Endothelial cell of umbilical vein (primary cell): ENCODE measurements at regions not wholly inside any gene's neighbourhood (a gene's known extent, or its start where the extent isn't known, plus 50 kb on each side); places are given as distances from the start of the nearest gene placed in this dataset.

Experiments used
- BruUV-seq: library from RNA; stranded (reverse); fragments of 400-500 nt; replicated peaks from 2 replicates; lab custom pipeline; 2021; lab: Mats Ljungman, UMichigan
- CTCF ChIA-PET: fragments of 300-600, 350-600 bp; sonication (Branson Sonifier 250); formaldehyde crosslinking; loops from one replicate; lab custom pipeline; 2021; ENCODE audit warnings: antibody characterized with exemption, inconsistent platforms; lab: Charles Lee
- POLR2A ChIA-PET: fragments of 300-600, 350-600 bp; sonication (Branson Sonifier 250); formaldehyde crosslinking; loops from one replicate; lab custom pipeline; 2021; ENCODE audit warnings: antibody characterized with exemption, inconsistent platforms; lab: Charles Lee
- DNase-seq: peaks from one replicate; pipeline ENCODE4 v3.0.0-alpha.2; 2011; ENCODE audit warnings: low read depth, low spot score
- FAIRE-seq: peaks from 2 replicates; lab custom pipeline; 2011; peaks lifted over from hg19 to GRCh38; lab: Jason Lieb, UNC
- H2AFZ ChIP-seq: 2 replicates; pipeline ENCODE4 v1.6.0; 2012; ENCODE audit warnings: low read depth, low read length, control low read depth, inconsistent platforms
- H3K27ac ChIP-seq: 2 replicates; pipeline ENCODE4 v1.5.1; 2011; ENCODE audit warnings: low read depth, mild to moderate bottlenecking, control low read depth, low read length, moderate library complexity; ENCODE audit not compliant: insufficient read depth
- H3K27me3 ChIP-seq, 2 experiments: 2 replicates each; pipeline versions ENCODE4 v1.6.0 to v1.6.1; 2011; ENCODE audit warnings: low read length in 2 of 2, mixed read lengths in 1 of 2; ENCODE audit not compliant: control insufficient read depth in 2 of 2, insufficient read depth in 2 of 2
- H3K36me3 ChIP-seq, 2 experiments: 2 replicates in 1 of 2; 3 replicates in 1 of 2; pipeline ENCODE4 v1.5.1; 2011; ENCODE audit warnings: low read length in 2 of 2, mild to moderate bottlenecking in 1 of 2, moderate library complexity in 1 of 2; ENCODE audit not compliant: control insufficient read depth in 2 of 2, insufficient read depth in 2 of 2; ENCODE audit errors: extremely low read depth in 1 of 2
- H3K4me1 ChIP-seq: 3 replicates; pipeline ENCODE4 v1.5.1; 2011; ENCODE audit warnings: mild to moderate bottlenecking, low read length; ENCODE audit not compliant: control insufficient read depth, insufficient read depth; ENCODE audit errors: extremely low read depth
- H3K4me2 ChIP-seq: 2 replicates; pipeline ENCODE4 v1.6.1; 2011; ENCODE audit warnings: low read length, control low read depth, mixed read lengths; ENCODE audit not compliant: insufficient read depth
- H3K4me3 ChIP-seq, 3 experiments: fragments of 200-600 bp in 1 of 3; sonication (generic), shearing (Covaris generic) in 1 of 3; replicated peaks in 1 of 3; 2 replicates each; pipeline ENCODE4 v1.5.1; 2011 to 2016; ENCODE audit warnings: control low read depth in 3 of 3, low read length in 3 of 3, mild to moderate bottlenecking in 2 of 3, inconsistent platforms in 1 of 3, low read depth in 1 of 3, moderate library complexity in 1 of 3; ENCODE audit not compliant: insufficient read depth in 1 of 3
- H3K79me2 ChIP-seq: 2 replicates; pipeline ENCODE4 v1.6.0; 2012; ENCODE audit warnings: low read length, inconsistent platforms; ENCODE audit not compliant: control insufficient read depth, insufficient read depth
- H3K9ac ChIP-seq: replicated peaks from 2 replicates; pipeline ENCODE3; 2011; ENCODE audit warnings: low read length, control low read depth; ENCODE audit not compliant: insufficient read depth; ENCODE audit errors: extremely low read depth
- H3K9me1 ChIP-seq: replicated peaks from 3 replicates; pipeline ENCODE4 v1.6.0; 2011; ENCODE audit warnings: mild to moderate bottlenecking, low read length; ENCODE audit not compliant: control insufficient read depth, insufficient read depth; ENCODE audit errors: extremely low read depth
- H3K9me3 ChIP-seq: replicated peaks from 2 replicates; pipeline ENCODE4 v1.5.1; 2012; ENCODE audit warnings: low read length, inconsistent platforms; ENCODE audit not compliant: control insufficient read depth, insufficient read depth
- H4K20me1 ChIP-seq: replicated peaks from 2 replicates; pipeline ENCODE3; 2011; ENCODE audit warnings: mild to moderate bottlenecking, low read length; ENCODE audit not compliant: control insufficient read depth, insufficient read depth; ENCODE audit errors: extremely low read depth
- EZH2 ChIP-seq: IDR thresholded peaks from 2 replicates; pipeline ENCODE4 v1.6.1; 2012; ENCODE audit warnings: borderline replicate concordance, low read depth, mild to moderate bottlenecking, moderate library complexity, low read length, inconsistent platforms; ENCODE audit not compliant: severe bottlenecking
- FOS ChIP-seq: IDR thresholded peaks from 2 replicates; pipeline ENCODE4 v1.6.1; 2011; ENCODE audit warnings: mild to moderate bottlenecking, low read length, moderate library complexity, borderline replicate concordance; ENCODE audit not compliant: insufficient read depth
- GATA2 ChIP-seq: IDR thresholded peaks from 2 replicates; pipeline ENCODE4 v1.7.0; 2011; ENCODE audit warnings: low read depth, mild to moderate bottlenecking, moderate library complexity, mixed read lengths, low read length; ENCODE audit not compliant: insufficient read length, insufficient read depth
- JUN ChIP-seq: IDR thresholded peaks from 2 replicates; pipeline ENCODE4 v1.6.1; 2011; ENCODE audit warnings: borderline replicate concordance, low read depth; ENCODE audit not compliant: insufficient read length, insufficient read depth
- MAX ChIP-seq: IDR thresholded peaks from 2 replicates; pipeline ENCODE4 v1.6.1; 2011; ENCODE audit not compliant: insufficient read depth, insufficient read length
- MYC ChIP-seq: IDR thresholded peaks from one replicate; pipeline ENCODE4 v1.6.1; 2011; ENCODE audit warnings: mild to moderate bottlenecking, low read depth, low read length
- POLR2A ChIP-seq: IDR thresholded peaks from 2 replicates; pipeline ENCODE4 v1.6.1; 2012; ENCODE audit warnings: low read depth, mild to moderate bottlenecking, control low read depth, low read length
- POLR2AphosphoS5 ChIP-seq: IDR thresholded peaks from 2 replicates; pipeline ENCODE4 v1.6.1; 2012; ENCODE audit warnings: low read depth, mild to moderate bottlenecking, control low read depth, low read length, moderate library complexity; ENCODE audit not compliant: insufficient read depth
- dilution Hi-C: fragments of 300-500 bp; cut with MboI; formaldehyde crosslinking; loops from one replicate; pipeline ENCODE4 v1.15.0; 2019; ENCODE audit warnings: low sequenced_read_pairs; ENCODE audit not compliant: extremely low pct_ligation_motif_present
- intact Hi-C: fragments of 100-400 bp; cut with micrococcal nuclease; formaldehyde crosslinking; loops from one replicate; pipeline ENCODE4 v1.10.0; 2022
- TF ChIP-seq, protein P1 (sequence below), 2 donors: IDR thresholded peaks; 1 replicate in 1 of 2; 2 replicates in 1 of 2; pipeline ENCODE4 v1.5.1; 2011; ENCODE audit warnings: low read length in 2 of 2, mild to moderate bottlenecking in 2 of 2, moderate library complexity in 2 of 2, control low read depth in 1 of 2, inconsistent platforms in 1 of 2, low read depth in 1 of 2; ENCODE audit not compliant: insufficient read depth in 1 of 2; ENCODE audit errors: extremely low read depth in 1 of 2

DNA sequence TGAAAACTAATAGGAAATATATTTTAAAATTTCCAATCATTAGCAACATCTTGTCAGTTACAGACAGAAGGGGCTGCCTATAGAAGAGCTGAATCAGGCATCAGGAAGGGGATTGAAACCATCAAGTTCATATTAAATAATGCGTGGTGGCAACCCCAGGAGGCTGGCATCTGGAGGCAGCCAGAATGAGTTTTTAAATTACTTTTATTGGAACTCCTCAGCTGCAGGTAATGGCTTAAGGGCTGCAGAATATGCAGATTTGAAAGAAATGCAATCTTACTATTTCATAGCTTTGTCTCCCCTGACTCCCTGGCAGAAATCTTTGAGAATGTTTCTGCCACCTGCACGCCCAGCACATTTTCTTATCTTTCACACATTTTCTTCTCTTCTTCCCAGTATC, 711.6 kb downstream of the PCDH19 start:
- BruUV-seq: no TSS peak
- CTCF ChIA-PET: no interaction called here
- Histone ChIP-seq H2AFZ (no peak overlapping the region), H3K4me1 (no peaks in the 10 kb centered on the region), H4K20me1 (no peaks in the 10 kb centered on the region), H3K4me3 (no peak overlapping the region), H3K27me3 (no peaks in the 10 kb centered on the region), H3K79me2 (no peaks in the 10 kb centered on the region), H3K27ac (no peak overlapping the region), H3K36me3 (no peaks in the 10 kb centered on the region), H3K9ac (no peak overlapping the region), H3K4me2 (no peak overlapping the region), H3K9me1 (no peaks in the 10 kb centered on the region), H3K9me3 (no peaks in the 10 kb centered on the region)
- dilution Hi-C loops: no loop called here
- FAIRE-seq: no peak
- intact Hi-C loops: no loop called here
- POLR2A ChIA-PET: no interaction called here
- TF ChIP-seq FOS (no peak), POLR2A (no peak), JUN (no peak), POLR2AphosphoS5 (no peak), GATA2 (no peak), EZH2 (no peak), MYC (no peak), MAX (no peak)
- TF ChIP-seq, protein P1, sequence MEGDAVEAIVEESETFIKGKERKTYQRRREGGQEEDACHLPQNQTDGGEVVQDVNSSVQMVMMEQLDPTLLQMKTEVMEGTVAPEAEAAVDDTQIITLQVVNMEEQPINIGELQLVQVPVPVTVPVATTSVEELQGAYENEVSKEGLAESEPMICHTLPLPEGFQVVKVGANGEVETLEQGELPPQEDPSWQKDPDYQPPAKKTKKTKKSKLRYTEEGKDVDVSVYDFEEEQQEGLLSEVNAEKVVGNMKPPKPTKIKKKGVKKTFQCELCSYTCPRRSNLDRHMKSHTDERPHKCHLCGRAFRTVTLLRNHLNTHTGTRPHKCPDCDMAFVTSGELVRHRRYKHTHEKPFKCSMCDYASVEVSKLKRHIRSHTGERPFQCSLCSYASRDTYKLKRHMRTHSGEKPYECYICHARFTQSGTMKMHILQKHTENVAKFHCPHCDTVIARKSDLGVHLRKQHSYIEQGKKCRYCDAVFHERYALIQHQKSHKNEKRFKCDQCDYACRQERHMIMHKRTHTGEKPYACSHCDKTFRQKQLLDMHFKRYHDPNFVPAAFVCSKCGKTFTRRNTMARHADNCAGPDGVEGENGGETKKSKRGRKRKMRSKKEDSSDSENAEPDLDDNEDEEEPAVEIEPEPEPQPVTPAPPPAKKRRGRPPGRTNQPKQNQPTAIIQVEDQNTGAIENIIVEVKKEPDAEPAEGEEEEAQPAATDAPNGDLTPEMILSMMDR (IDR thresholded peaks at IDR 0.05; ENCODE audit: extremely low read depth in 1 of 2, insufficient read depth in 1 of 2, low read depth in 1 of 2, low read length in 2 of 2): no peak
- DNase-seq: no peak
